ENCODE measurements at regions not wholly inside any gene's neighbourhood (a gene's known extent, or its start where the extent isn't known, plus 50 kb on each side); places are given as distances from the start of the nearest gene placed in this dataset.

DNA sequence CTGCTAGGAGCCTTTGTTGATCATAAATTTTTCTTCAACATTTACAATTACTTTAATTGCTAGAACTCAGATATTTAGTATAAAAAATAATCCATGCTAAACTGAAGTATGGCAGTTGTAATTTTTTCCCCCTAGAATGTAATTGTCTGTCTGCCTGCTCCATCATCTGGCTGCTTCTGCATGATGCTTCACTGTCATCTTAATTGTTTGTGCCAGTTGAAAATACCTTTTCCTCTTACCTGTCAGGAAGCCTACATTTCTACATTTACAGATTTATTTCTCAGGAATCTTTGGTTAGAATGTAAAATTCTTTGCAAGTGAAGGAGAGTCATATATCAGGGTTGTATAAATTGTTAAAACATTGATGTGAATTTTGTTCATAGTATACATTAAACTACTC, 348.6 kb downstream of the GRXCR1 start:
- ChIA-PET CTCF (interaction anchor here (0.6 kb wide), 1 partner anchor 109 kb away, joined by 3 read pairs; no protein-coding TSS in a partner anchor), POLR2A (no interaction called here)
- TF ChIP-seq LEF1 (IDR thresholded peaks at IDR 0.05; ENCODE audit: borderline replicate concordance) (no peak), SUZ12 (IDR thresholded peaks at IDR 0.05) (no peak), FOXK2 (IDR thresholded peaks at IDR 0.05) (no peak), CTBP1 (IDR thresholded peaks at IDR 0.05; ENCODE audit: borderline replicate concordance) (no peak), FOXM1 (IDR thresholded peaks at IDR 0.05; ENCODE audit: borderline replicate concordance) (no peak), FOXA1 (IDR thresholded peaks at IDR 0.05) (no peak), L3MBTL2 (conservative IDR thresholded peaks at IDR 0.05) (no peak), ARNT (IDR thresholded peaks at IDR 0.05) (no peak), HDGF (IDR thresholded peaks at IDR 0.05; ENCODE audit: borderline replicate concordance) (no peak), ZNF384 (IDR thresholded peaks at IDR 0.05) (no peak), ELF4 (IDR thresholded peaks at IDR 0.05) (no peak), TARDBP (IDR thresholded peaks at IDR 0.05) (no peak), NFRKB (IDR thresholded peaks at IDR 0.05) (no peak), BHLHE40 (IDR thresholded peaks at IDR 0.05; ENCODE audit: borderline replicate concordance) (no peak)
- TF ChIP-seq, protein P1, sequence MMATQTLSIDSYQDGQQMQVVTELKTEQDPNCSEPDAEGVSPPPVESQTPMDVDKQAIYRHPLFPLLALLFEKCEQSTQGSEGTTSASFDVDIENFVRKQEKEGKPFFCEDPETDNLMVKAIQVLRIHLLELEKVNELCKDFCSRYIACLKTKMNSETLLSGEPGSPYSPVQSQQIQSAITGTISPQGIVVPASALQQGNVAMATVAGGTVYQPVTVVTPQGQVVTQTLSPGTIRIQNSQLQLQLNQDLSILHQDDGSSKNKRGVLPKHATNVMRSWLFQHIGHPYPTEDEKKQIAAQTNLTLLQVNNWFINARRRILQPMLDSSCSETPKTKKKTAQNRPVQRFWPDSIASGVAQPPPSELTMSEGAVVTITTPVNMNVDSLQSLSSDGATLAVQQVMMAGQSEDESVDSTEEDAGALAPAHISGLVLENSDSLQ (IDR thresholded peaks at IDR 0.05), result no peak
- no peak for DNase-seq (ENCODE audit: extremely low spot score)

GRCh38 chr4:43242606-43243005, 350.1 kb downstream of the GRXCR1 start:
- ChIA-PET POLR2A (no interaction called here), CTCF (no interaction called here)
- no peak for DNase-seq (ENCODE audit: extremely low spot score)
- TF ChIP-seq CTBP1 (IDR thresholded peaks at IDR 0.05; ENCODE audit: borderline replicate concordance), result no peak
- TF ChIP-seq SP1 (IDR thresholded peaks at IDR 0.05), result no peak
- TF ChIP-seq TARDBP (IDR thresholded peaks at IDR 0.05), result no peak
- TF ChIP-seq SUZ12 (IDR thresholded peaks at IDR 0.05), result no peak
- no peak for TF ChIP-seq ELF4 (IDR thresholded peaks at IDR 0.05)
- TF ChIP-seq HDGF (IDR thresholded peaks at IDR 0.05; ENCODE audit: borderline replicate concordance), result no peak
- no peak for TF ChIP-seq ARNT (IDR thresholded peaks at IDR 0.05)
- TF ChIP-seq BHLHE40 (IDR thresholded peaks at IDR 0.05; ENCODE audit: borderline replicate concordance), result no peak
- TF ChIP-seq FOXK2 (IDR thresholded peaks at IDR 0.05), result no peak

- ChIA-PET POLR2A (no interaction called here), CTCF (no interaction called here)
- no peak for DNase-seq (ENCODE audit: extremely low spot score)
- no peak for TF ChIP-seq NFRKB (IDR thresholded peaks at IDR 0.05)
- no peak for TF ChIP-seq CTBP1 (IDR thresholded peaks at IDR 0.05; ENCODE audit: borderline replicate concordance)
- TF ChIP-seq TARDBP (IDR thresholded peaks at IDR 0.05), result no peak
Observed at GRCh38 chr4:43243433-43244116, 351.1 kb downstream of the GRXCR1 start.

DNA sequence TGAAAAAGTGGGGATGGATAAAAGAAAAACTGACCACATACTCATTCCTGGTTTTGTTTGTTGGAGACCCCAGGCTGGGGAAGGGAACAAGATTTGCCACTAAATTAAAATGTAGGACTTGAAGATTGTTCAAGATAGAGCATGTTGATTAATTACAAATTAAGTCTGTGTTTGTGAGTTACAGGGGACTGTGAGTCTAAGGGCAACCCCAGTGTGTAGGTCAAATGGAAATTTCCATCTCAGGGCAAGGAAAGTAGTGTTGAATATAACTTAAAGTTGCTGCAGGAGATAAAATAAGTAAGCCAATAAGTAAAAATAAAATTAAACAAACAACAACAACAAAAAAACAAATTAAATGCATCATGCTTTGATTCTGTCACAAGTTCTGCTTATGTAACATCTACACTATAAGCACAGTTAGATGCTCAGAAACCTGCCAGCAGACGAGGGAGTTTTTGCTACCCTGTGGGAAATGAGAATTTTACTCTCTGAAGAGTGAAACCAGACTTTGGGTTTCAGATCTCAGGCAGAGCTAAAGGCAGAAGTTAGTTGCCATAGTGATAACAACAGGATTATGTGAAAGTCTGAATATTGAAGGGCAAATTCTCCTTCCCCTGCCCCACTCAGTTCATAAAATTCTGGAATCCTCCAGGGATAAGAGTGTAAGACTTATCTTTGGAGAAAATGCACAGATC, 352.3 kb downstream of the GRXCR1 start:
- ChIA-PET POLR2A (no interaction called here), CTCF (no interaction called here)
- TF ChIP-seq CTBP1 (IDR thresholded peaks at IDR 0.05; ENCODE audit: borderline replicate concordance) (no peak), FOXK2 (IDR thresholded peaks at IDR 0.05) (no peak), ZNF384 (IDR thresholded peaks at IDR 0.05) (no peak), HDGF (IDR thresholded peaks at IDR 0.05; ENCODE audit: borderline replicate concordance) (no peak), SUZ12 (IDR thresholded peaks at IDR 0.05) (no peak), TARDBP (IDR thresholded peaks at IDR 0.05) (no peak), ELF4 (IDR thresholded peaks at IDR 0.05) (no peak), NFRKB (IDR thresholded peaks at IDR 0.05) (no peak), BHLHE40 (IDR thresholded peaks at IDR 0.05; ENCODE audit: borderline replicate concordance) (no peak), FOXM1 (IDR thresholded peaks at IDR 0.05; ENCODE audit: borderline replicate concordance) (no peak), L3MBTL2 (conservative IDR thresholded peaks at IDR 0.05) (no peak), FOXA1 (IDR thresholded peaks at IDR 0.05) (no peak)
- TF ChIP-seq, protein P1 (IDR thresholded peaks at IDR 0.05), result no peak

DNA sequence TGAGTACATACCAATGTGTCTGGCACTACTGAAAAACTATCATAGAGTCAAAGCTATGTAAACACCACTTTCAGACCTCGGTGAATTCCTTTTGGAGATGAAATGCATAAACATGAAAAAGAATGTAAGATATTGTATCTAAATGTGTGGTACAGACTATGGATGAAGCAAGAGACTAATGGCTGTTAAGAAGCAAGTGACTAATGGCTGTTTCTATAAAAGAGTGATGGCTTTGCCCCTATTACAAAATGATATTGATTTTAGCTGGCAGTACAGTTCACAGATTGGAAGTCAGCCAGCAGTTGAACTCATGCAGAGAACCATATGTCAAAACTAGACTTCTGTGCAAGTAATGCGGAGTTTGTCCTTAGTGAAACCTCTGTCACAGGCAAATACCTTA, 359.3 kb downstream of the GRXCR1 start:
- TF ChIP-seq FOXK2 (IDR thresholded peaks at IDR 0.05), result no peak
- TF ChIP-seq FOXA1 (IDR thresholded peaks at IDR 0.05), result no peak
- no peak for TF ChIP-seq ELF4 (IDR thresholded peaks at IDR 0.05)
- no peak for TF ChIP-seq ARNT (IDR thresholded peaks at IDR 0.05)
- TF ChIP-seq L3MBTL2 (conservative IDR thresholded peaks at IDR 0.05), result no peak
- no peak for TF ChIP-seq ZNF384 (IDR thresholded peaks at IDR 0.05)
- TF ChIP-seq SP1 (IDR thresholded peaks at IDR 0.05), result no peak
- no peak for TF ChIP-seq NFRKB (IDR thresholded peaks at IDR 0.05)
- no peak for TF ChIP-seq FOXM1 (IDR thresholded peaks at IDR 0.05; ENCODE audit: borderline replicate concordance)
- TF ChIP-seq, protein P1 (IDR thresholded peaks at IDR 0.05), result no peak
- no peak for TF ChIP-seq TARDBP (IDR thresholded peaks at IDR 0.05)
- no peak for TF ChIP-seq LEF1 (IDR thresholded peaks at IDR 0.05; ENCODE audit: borderline replicate concordance)
- TF ChIP-seq HDGF (IDR thresholded peaks at IDR 0.05; ENCODE audit: borderline replicate concordance), result no peak
- TF ChIP-seq SUZ12 (IDR thresholded peaks at IDR 0.05), result no peak
- TF ChIP-seq BHLHE40 (IDR thresholded peaks at IDR 0.05; ENCODE audit: borderline replicate concordance), result no peak
- TF ChIP-seq CTBP1 (IDR thresholded peaks at IDR 0.05; ENCODE audit: borderline replicate concordance), result no peak
- DNase-seq (ENCODE audit: extremely low spot score), result no peak
- ChIA-PET CTCF (no interaction called here), POLR2A (no interaction called here)

More for the DNA sequence above, 352.3 kb downstream of the GRXCR1 start:
- no peak for DNase-seq (ENCODE audit: extremely low spot score)

DNA sequence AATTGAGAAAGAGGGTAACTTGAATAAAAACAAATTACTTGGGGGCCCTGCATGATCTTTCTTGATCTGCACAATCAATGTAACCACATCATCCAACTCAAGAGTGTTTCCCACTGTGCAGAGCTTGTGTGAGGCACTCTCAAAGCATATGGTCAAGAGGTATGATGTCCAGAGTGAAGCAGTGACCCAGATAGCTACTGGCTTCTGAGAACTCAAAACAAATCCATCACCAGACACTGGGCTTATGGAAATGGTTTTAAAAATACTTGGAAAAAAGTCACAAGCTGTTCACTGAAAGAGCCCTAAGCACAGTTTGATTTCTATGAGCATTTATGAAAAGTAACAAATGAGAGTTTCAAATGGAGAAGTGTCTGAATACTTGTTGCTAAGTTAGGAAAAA, 361.0 kb downstream of the GRXCR1 start:
- no peak for DNase-seq (ENCODE audit: extremely low spot score)
- CTCF ChIA-PET, result no interaction called here
- POLR2A ChIA-PET, result no interaction called here
- TF ChIP-seq TARDBP (IDR thresholded peaks at IDR 0.05), result no peak
- no peak for TF ChIP-seq HDGF (IDR thresholded peaks at IDR 0.05; ENCODE audit: borderline replicate concordance)
- no peak for TF ChIP-seq FOXK2 (IDR thresholded peaks at IDR 0.05)
- no peak for TF ChIP-seq ELF4 (IDR thresholded peaks at IDR 0.05)
- TF ChIP-seq NFRKB (IDR thresholded peaks at IDR 0.05), result no peak
- no peak for TF ChIP-seq SUZ12 (IDR thresholded peaks at IDR 0.05)
- no peak for TF ChIP-seq LEF1 (IDR thresholded peaks at IDR 0.05; ENCODE audit: borderline replicate concordance)
- TF ChIP-seq, protein P1 (IDR thresholded peaks at IDR 0.05), result no peak
- no peak for TF ChIP-seq CTBP1 (IDR thresholded peaks at IDR 0.05; ENCODE audit: borderline replicate concordance)
- no peak for TF ChIP-seq ARNT (IDR thresholded peaks at IDR 0.05)
- no peak for TF ChIP-seq FOXM1 (IDR thresholded peaks at IDR 0.05; ENCODE audit: borderline replicate concordance)
- TF ChIP-seq BHLHE40 (IDR thresholded peaks at IDR 0.05; ENCODE audit: borderline replicate concordance), result no peak
- no peak for TF ChIP-seq ZNF384 (IDR thresholded peaks at IDR 0.05)
- no peak for TF ChIP-seq FOXA1 (IDR thresholded peaks at IDR 0.05)
- no peak for TF ChIP-seq SP1 (IDR thresholded peaks at IDR 0.05)
- TF ChIP-seq L3MBTL2 (conservative IDR thresholded peaks at IDR 0.05), result no peak

All from HEK293T (cell line).